ENCODE measurements at regions not wholly inside any gene's neighbourhood (a gene's known extent, or its start where the extent isn't known, plus 50 kb on each side); places are given as distances from the start of the nearest gene placed in this dataset.
A peak's percentile ranks its signal among the peaks of the same experiment; 100 is the strongest.
"Not testable (repeated sequence)": the region's sequence is repeated elsewhere in the genome, so short reads cannot be mapped to it uniquely, and the experiment has no call there.

- DNase-seq, result no peak
Observed at GRCh38 chr7:86002858-86003257, 640.9 kb upstream of the GRM3 start.

GRCh38 chr7:85997515-85997914 lies 646.2 kb upstream of the GRM3 start:
- no peak for DNase-seq

GRCh38 chr7:85995101-85995500 lies 648.6 kb upstream of the GRM3 start:
- no peak for DNase-seq

- no peak for DNase-seq
Observed at GRCh38 chr7:85980740-85981139, 663.0 kb upstream of the GRM3 start.

- DNase-seq, result no peak
Observed at GRCh38 chr7:85974176-85974575, 669.5 kb upstream of the GRM3 start.

- DNase-seq, result no peak
Observed at GRCh38 chr7:85972504-85973141, 671.1 kb upstream of the GRM3 start.

GRCh38 chr7:85954961-85955360 lies 688.7 kb upstream of the GRM3 start:
- no peak for DNase-seq

GRCh38 chr7:85950871-85951270 lies 692.8 kb upstream of the GRM3 start:
- DNase-seq, result no peak

GRCh38 chr7:85950418-85950817 lies 693.3 kb upstream of the GRM3 start:
- no peak for DNase-seq

GRCh38 chr7:85947767-85948166 lies 695.9 kb upstream of the GRM3 start:
- no peak for DNase-seq

GRCh38 chr7:85940798-85941197 lies 702.9 kb upstream of the GRM3 start:
- no peak for DNase-seq

- no peak for DNase-seq
Observed at GRCh38 chr7:85931919-85932318, 711.8 kb upstream of the GRM3 start.

GRCh38 chr7:85928500-85928899 lies 715.2 kb upstream of the GRM3 start:
- DNase-seq, result no peak

- no peak for DNase-seq
Observed at GRCh38 chr7:85927226-85927625, 716.5 kb upstream of the GRM3 start.

GRCh38 chr7:85924062-85924461 lies 719.6 kb upstream of the GRM3 start:
- no peak for DNase-seq

- no peak for DNase-seq
Observed at GRCh38 chr7:85916016-85916415, 727.7 kb upstream of the GRM3 start.

- DNase-seq, result no peak
Observed at GRCh38 chr7:85914437-85914836, 727.6 kb upstream of the SEMA3D start.

GRCh38 chr7:85908051-85908450 lies 721.2 kb upstream of the SEMA3D start:
- no peak for DNase-seq

GRCh38 chr7:85897967-85898366 lies 711.1 kb upstream of the SEMA3D start:
- DNase-seq, result no peak

GRCh38 chr7:85896531-85896930 lies 709.7 kb upstream of the SEMA3D start:
- no peak for DNase-seq

GRCh38 chr7:85895835-85896234 lies 709.0 kb upstream of the SEMA3D start:
- no peak for DNase-seq

- not testable (repeated sequence) for DNase-seq
Observed at GRCh38 chr7:85891900-85892299, 705.0 kb upstream of the SEMA3D start.

GRCh38 chr7:85890244-85890811 lies 703.5 kb upstream of the SEMA3D start:
- DNase-seq, result peak; percentile 10

- no peak for DNase-seq
Observed at GRCh38 chr7:85887133-85887532, 700.3 kb upstream of the SEMA3D start.

- no peak for DNase-seq
Observed at GRCh38 chr7:85882335-85882734, 695.5 kb upstream of the SEMA3D start.

Data from COR-L47 (cell line).